A673 (cell line): ENCODE measurements at regions not wholly inside any gene's neighbourhood (a gene's known extent, or its start where the extent isn't known, plus 50 kb on each side); places are given as distances from the start of the nearest gene placed in this dataset.

Experiments
- BruUV-seq: library from RNA; stranded (reverse); fragments of 400-500 nt; replicated peaks from 2 replicates; lab custom pipeline; 2021; lab: Mats Ljungman, UMichigan
- CTCF ChIA-PET: fragments of 300-600 bp; sonication (Branson Sonifier 250); formaldehyde crosslinking; loops from one replicate; lab custom pipeline; 2022; ENCODE audit warnings: antibody characterized with exemption; lab: Charles Lee
- POLR2A ChIA-PET: fragments of 300-600 bp; sonication (Branson Sonifier 250); formaldehyde crosslinking; loops from one replicate; lab custom pipeline; 2022; ENCODE audit warnings: antibody characterized with exemption; ENCODE audit not compliant: low non-redundant PET; lab: Charles Lee
- DNase-seq: peaks from one replicate; pipeline ENCODE4 v3.0.0-alpha.2; 2015; ENCODE audit warnings: low spot score
- H3K27ac ChIP-seq: fragments of 200-600 bp; sonication (generic); 2 replicates; pipeline ENCODE4 v1.5.1; 2016; ENCODE audit warnings: mixed run types, low read depth, mild to moderate bottlenecking, mixed read lengths, antibody characterized with exemption, low read length; ENCODE audit not compliant: poor library complexity, severe bottlenecking
- H3K27me3 ChIP-seq: fragments of 200-600 bp; sonication (generic); replicated peaks from 2 replicates; pipeline ENCODE4 v1.6.1; 2017; ENCODE audit warnings: mixed run types, low read depth, mild to moderate bottlenecking, mixed read lengths, antibody characterized with exemption, low read length; ENCODE audit not compliant: insufficient read depth, poor library complexity
- H3K36me3 ChIP-seq: fragments of 200-600 bp; sonication (generic); 2 replicates; pipeline ENCODE4 v1.6.1; 2016; ENCODE audit warnings: mixed run types, mild to moderate bottlenecking, mixed read lengths, antibody characterized with exemption, low read length; ENCODE audit not compliant: insufficient read depth, poor library complexity, severe bottlenecking
- H3K4me1 ChIP-seq: fragments of 200-600 bp; sonication (generic); 2 replicates; pipeline ENCODE4 v1.6.1; 2017; ENCODE audit warnings: mixed run types, mild to moderate bottlenecking, mixed read lengths, antibody characterized with exemption, low read length; ENCODE audit not compliant: insufficient read depth, poor library complexity, severe bottlenecking
- H3K4me3 ChIP-seq: fragments of 200-600 bp; sonication (generic); 2 replicates; pipeline ENCODE4 v1.5.1; 2016; ENCODE audit warnings: low read depth, mixed run types, mild to moderate bottlenecking, mixed read lengths, low read length; ENCODE audit not compliant: poor library complexity, severe bottlenecking
- H3K9me3 ChIP-seq: fragments of 200-600 bp; sonication (generic); 2 replicates; pipeline ENCODE4 v1.6.1; 2016; ENCODE audit warnings: mixed run types, low read depth, mild to moderate bottlenecking, mixed read lengths, antibody characterized with exemption, low read length; ENCODE audit not compliant: poor library complexity, severe bottlenecking
- CTCF ChIP-seq: fragments of 300-800, 200-600 bp; sonication (generic); conservative IDR thresholded peaks from 2 replicates; pipeline ENCODE4 v1.5.1; 2017; ENCODE audit warnings: low read depth, mild to moderate bottlenecking, antibody characterized with exemption, low read length, moderate library complexity, mixed read lengths
- EZH2 ChIP-seq: fragments of 200-600 bp; sonication (generic); IDR thresholded peaks from 2 replicates; pipeline ENCODE4 v1.6.1; 2017; ENCODE audit warnings: borderline replicate concordance, low read depth, mild to moderate bottlenecking, mixed read lengths, antibody characterized with exemption, low read length; ENCODE audit not compliant: poor library complexity, severe bottlenecking
- intact Hi-C: fragments of 100-400 bp; cut with micrococcal nuclease; formaldehyde crosslinking; loops from one replicate; pipeline ENCODE4 v1.10.0; 2022; ENCODE audit not compliant: unreplicated experiment

- POLR2A ChIA-PET = no interaction called here
- CTCF ChIA-PET = no interaction called here
- BruUV-seq = no TSS peak
- Histone ChIP-seq H3K4me3 (no peak overlapping the region), H3K9me3 (no peaks in the 10 kb centered on the region), H3K36me3 (no peaks in the 10 kb centered on the region), H3K27me3 (no peaks in the 10 kb centered on the region), H3K4me1 (no peaks in the 10 kb centered on the region), H3K27ac (no peak overlapping the region)
- no peak for DNase-seq
- TF ChIP-seq EZH2 (no peak), CTCF (no peak)
- intact Hi-C loops = no loop called here
These were observed 560.0 kb upstream of the SALL1 start for GRCh38 chr16:51710905-51711563.

GRCh38 chr16:51710186-51710585 is 559.1 kb upstream of the SALL1 start:
- no peak overlapping the region for H3K27ac ChIP-seq
- no peaks in the 10 kb centered on the region for H3K9me3 ChIP-seq
- intact Hi-C loops = no loop called here
- no peak overlapping the region for H3K4me3 ChIP-seq
- no peak for DNase-seq
- ChIA-PET CTCF (no interaction called here), POLR2A (no interaction called here)
- no peaks in the 10 kb centered on the region for H3K36me3 ChIP-seq
- TF ChIP-seq EZH2 (no peak), CTCF (no peak)
- H3K4me1 ChIP-seq = no peaks in the 10 kb centered on the region
- no TSS peak for BruUV-seq
- no peaks in the 10 kb centered on the region for H3K27me3 ChIP-seq

GRCh38 chr16:51708861-51709260 is 557.8 kb upstream of the SALL1 start:
- Histone ChIP-seq H3K27ac (no peak overlapping the region), H3K27me3 (no peaks in the 10 kb centered on the region), H3K4me3 (no peak overlapping the region), H3K4me1 (no peaks in the 10 kb centered on the region), H3K9me3 (peaks cover 4% of the 10 kb centered on the region), H3K36me3 (no peaks in the 10 kb centered on the region)
- ChIA-PET POLR2A (no interaction called here), CTCF (interaction anchor here (0.8 kb wide), 1 partner anchor 109 kb away, joined by 7 read pairs; no protein-coding TSS in a partner anchor)
- DNase-seq = no peak
- TF ChIP-seq EZH2 (no peak), CTCF (no peak)
- no TSS peak for BruUV-seq
- intact Hi-C loops = no loop called here
